ENCODE measurements at regions not wholly inside any gene's neighbourhood (a gene's known extent, or its start where the extent isn't known, plus 50 kb on each side); places are given as distances from the start of the nearest gene placed in this dataset.

DNA sequence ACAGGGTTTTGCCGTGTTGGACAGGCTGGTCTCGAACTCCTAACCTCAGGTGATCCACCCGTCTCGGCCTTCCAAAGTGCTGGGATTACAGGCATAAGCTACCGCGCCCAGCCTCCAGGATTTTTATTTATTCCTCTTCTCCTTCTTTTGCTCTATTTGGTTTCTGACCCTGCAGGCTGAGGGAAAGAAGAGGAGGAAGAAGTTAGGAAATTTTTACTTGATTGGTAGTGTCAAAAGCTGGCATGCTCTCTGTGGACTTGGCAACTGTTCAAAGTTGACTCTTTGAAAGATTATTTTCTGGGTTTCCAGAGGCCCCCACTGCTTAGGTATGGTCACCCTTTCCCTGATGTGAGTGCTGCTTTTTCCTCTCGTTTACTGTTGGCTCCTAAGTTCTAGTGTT is 372.2 kb downstream of the DIPK2A start:
- TF ChIP-seq, protein P1, sequence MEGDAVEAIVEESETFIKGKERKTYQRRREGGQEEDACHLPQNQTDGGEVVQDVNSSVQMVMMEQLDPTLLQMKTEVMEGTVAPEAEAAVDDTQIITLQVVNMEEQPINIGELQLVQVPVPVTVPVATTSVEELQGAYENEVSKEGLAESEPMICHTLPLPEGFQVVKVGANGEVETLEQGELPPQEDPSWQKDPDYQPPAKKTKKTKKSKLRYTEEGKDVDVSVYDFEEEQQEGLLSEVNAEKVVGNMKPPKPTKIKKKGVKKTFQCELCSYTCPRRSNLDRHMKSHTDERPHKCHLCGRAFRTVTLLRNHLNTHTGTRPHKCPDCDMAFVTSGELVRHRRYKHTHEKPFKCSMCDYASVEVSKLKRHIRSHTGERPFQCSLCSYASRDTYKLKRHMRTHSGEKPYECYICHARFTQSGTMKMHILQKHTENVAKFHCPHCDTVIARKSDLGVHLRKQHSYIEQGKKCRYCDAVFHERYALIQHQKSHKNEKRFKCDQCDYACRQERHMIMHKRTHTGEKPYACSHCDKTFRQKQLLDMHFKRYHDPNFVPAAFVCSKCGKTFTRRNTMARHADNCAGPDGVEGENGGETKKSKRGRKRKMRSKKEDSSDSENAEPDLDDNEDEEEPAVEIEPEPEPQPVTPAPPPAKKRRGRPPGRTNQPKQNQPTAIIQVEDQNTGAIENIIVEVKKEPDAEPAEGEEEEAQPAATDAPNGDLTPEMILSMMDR (conservative IDR thresholded peaks at IDR 0.05 in 1 of 2, IDR thresholded peaks at IDR 0.05 in 1 of 2; ENCODE audit: extremely low read depth in 1 of 2, insufficient read depth in 1 of 2, low read depth in 1 of 2, low read length in 2 of 2), result no peak
- no peak for TF ChIP-seq EZH2 (IDR thresholded peaks at IDR 0.05; ENCODE audit: borderline replicate concordance, low read length)
